ENCODE measurements at regions not wholly inside any gene's neighbourhood (a gene's known extent, or its start where the extent isn't known, plus 50 kb on each side); places are given as distances from the start of the nearest gene placed in this dataset.

DNA sequence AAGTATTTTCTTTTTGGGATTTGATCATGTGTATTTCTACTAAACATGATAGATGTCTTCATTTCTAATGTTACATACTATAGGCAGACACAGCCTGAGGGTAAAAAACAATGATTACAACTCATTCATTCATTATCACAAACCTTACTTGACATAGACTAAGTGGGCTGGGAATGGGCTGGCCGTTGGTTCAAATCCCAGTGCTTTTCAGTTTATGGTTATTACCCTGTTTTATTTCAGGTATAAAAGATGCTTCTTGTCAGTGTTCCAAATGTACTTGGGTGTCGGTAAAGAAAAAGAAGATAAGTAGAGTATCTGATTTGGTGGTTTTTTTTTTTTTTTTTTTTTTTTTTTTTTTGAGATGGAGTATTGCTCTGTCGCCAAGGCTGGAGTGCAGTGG is 149.7 kb upstream of the ZFHX3 start:
- Histone ChIP-seq H3K9me2 (replicated peaks; ENCODE audit: low read length) (no peaks in the 10 kb centered on the region), H3K4me1 (ENCODE audit: insufficient read depth, low read length) (no peaks in the 10 kb centered on the region), H3K4me2 (ENCODE audit: low read length) (no peak overlapping the region), H3K27me3 (ENCODE audit: low read length) (no peaks in the 10 kb centered on the region), H3K4me3 (ENCODE audit: low read length) (no peak overlapping the region), H3K79me2 (ENCODE audit: low read length) (no peaks in the 10 kb centered on the region), H2AFZ (ENCODE audit: low read length) (no peak overlapping the region), H3K36me3 (ENCODE audit: low read depth, low read length) (no peaks in the 10 kb centered on the region), H3K9ac (ENCODE audit: low read length) (no peak overlapping the region), H4K20me1 (ENCODE audit: low read length) (no peaks in the 10 kb centered on the region), H3F3A (ENCODE audit: low read length, unreplicated experiment) (no peaks in the 10 kb centered on the region), H3K9me3 (ENCODE audit: low read length) (no peaks in the 10 kb centered on the region), H3K27ac (ENCODE audit: low read length) (no peak overlapping the region)
- no TSS peak for BruUV-seq (replicated peaks)
- POLR2A ChIA-PET (ENCODE audit: unreplicated experiment): no interaction called here
- DNase-seq: no peak
- TF ChIP-seq, protein P1, sequence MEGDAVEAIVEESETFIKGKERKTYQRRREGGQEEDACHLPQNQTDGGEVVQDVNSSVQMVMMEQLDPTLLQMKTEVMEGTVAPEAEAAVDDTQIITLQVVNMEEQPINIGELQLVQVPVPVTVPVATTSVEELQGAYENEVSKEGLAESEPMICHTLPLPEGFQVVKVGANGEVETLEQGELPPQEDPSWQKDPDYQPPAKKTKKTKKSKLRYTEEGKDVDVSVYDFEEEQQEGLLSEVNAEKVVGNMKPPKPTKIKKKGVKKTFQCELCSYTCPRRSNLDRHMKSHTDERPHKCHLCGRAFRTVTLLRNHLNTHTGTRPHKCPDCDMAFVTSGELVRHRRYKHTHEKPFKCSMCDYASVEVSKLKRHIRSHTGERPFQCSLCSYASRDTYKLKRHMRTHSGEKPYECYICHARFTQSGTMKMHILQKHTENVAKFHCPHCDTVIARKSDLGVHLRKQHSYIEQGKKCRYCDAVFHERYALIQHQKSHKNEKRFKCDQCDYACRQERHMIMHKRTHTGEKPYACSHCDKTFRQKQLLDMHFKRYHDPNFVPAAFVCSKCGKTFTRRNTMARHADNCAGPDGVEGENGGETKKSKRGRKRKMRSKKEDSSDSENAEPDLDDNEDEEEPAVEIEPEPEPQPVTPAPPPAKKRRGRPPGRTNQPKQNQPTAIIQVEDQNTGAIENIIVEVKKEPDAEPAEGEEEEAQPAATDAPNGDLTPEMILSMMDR (conservative IDR thresholded peaks at IDR 0.05; ENCODE audit: low read depth, low read length): no peak
- no peak for TF ChIP-seq EZH2 (IDR thresholded peaks at IDR 0.05; ENCODE audit: low read length, unreplicated experiment)
- intact Hi-C loops (cut with micrococcal nuclease): loop anchor here (2.0 to 5.0 kb wide), 2 partner anchors 150 to 695 kb away; partner anchors contain the start of gene ZFHX3
- no peak for ATAC-seq
- CTCF ChIA-PET: no interaction called here

DNA sequence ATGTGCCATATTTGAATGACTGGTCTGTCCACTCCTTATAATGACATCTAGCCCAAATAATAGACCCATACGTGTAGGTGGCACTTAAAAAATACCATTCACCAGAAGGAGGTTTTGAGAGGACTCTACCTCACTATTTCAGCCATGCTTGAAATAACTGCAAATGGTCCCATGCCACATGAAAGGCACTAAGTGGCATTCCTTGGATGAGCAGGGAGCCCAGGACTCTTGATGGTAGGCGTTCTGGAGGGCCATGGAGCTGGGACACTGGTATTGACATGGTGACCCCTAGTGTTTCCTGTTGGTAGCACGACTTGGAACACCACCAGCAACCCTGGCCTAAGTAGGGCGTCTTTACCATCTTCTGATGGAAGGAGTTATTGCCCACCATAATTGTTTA is 148.7 kb upstream of the ZFHX3 start:
- Histone ChIP-seq H3K9me2 (replicated peaks; ENCODE audit: low read length) (no peaks in the 10 kb centered on the region), H2AFZ (ENCODE audit: low read length) (no peak overlapping the region), H3K4me1 (ENCODE audit: insufficient read depth, low read length) (no peaks in the 10 kb centered on the region), H3K9me3 (ENCODE audit: low read length) (no peaks in the 10 kb centered on the region), H3K79me2 (ENCODE audit: low read length) (no peaks in the 10 kb centered on the region), H3K9ac (ENCODE audit: low read length) (no peak overlapping the region), H3K27ac (ENCODE audit: low read length) (no peak overlapping the region), H3F3A (ENCODE audit: low read length, unreplicated experiment) (no peaks in the 10 kb centered on the region), H3K4me3 (ENCODE audit: low read length) (no peak overlapping the region), H3K36me3 (ENCODE audit: low read depth, low read length) (no peaks in the 10 kb centered on the region), H3K4me2 (ENCODE audit: low read length) (no peak overlapping the region), H3K27me3 (ENCODE audit: low read length) (no peaks in the 10 kb centered on the region), H4K20me1 (ENCODE audit: low read length) (no peaks in the 10 kb centered on the region)
- ChIA-PET POLR2A (ENCODE audit: unreplicated experiment) (no interaction called here), CTCF (interaction anchor here (0.6 to 1.3 kb wide), 3 partner anchors 101 to 364 kb away, joined by 4 to 8 read pairs (median 5); no protein-coding TSS in a partner anchor)
- ATAC-seq (peak; percentile 70), DNase-seq (peak; percentile 68)
- no TSS peak for BruUV-seq (replicated peaks)
- TF ChIP-seq EZH2 (IDR thresholded peaks at IDR 0.05; ENCODE audit: low read length, unreplicated experiment): no peak
- TF ChIP-seq, protein P1 (conservative IDR thresholded peaks at IDR 0.05; ENCODE audit: low read depth, low read length): peak; percentile 69
- no peak for TF ChIP-seq EZH2phosphoT487 (IDR thresholded peaks at IDR 0.05; ENCODE audit: borderline replicate concordance, low read length)
- intact Hi-C loops (cut with micrococcal nuclease): loop anchor here (1.0 to 5.0 kb wide), 3 partner anchors 149 to 694 kb away; partner anchors contain the start of gene ZFHX3

DNA sequence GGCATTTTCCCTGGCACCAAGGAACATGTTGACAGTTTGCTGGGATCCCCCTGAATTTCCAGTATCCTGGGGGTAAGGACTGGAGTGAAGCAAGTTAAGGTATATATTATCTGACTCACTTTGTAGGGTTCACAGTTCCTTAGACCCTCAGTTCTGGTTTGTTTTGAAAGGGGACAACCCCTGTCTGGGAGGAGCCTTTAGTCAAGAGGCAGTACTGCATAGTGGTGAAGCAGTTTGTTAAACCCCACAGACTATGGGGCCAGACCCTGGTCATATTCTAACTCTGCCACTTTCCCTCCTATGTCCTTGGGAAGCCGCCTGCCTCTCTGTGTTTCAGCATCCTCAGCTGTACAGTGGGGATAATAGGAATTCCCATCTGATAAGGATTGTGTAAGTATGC is 145.5 kb upstream of the ZFHX3 start:
- Histone ChIP-seq H4K20me1 (ENCODE audit: low read length) (no peaks in the 10 kb centered on the region), H3K27ac (ENCODE audit: low read length) (no peak overlapping the region), H3K4me1 (ENCODE audit: insufficient read depth, low read length) (no peaks in the 10 kb centered on the region), H3K79me2 (ENCODE audit: low read length) (no peaks in the 10 kb centered on the region), H3K4me2 (ENCODE audit: low read length) (no peak overlapping the region), H3K27me3 (ENCODE audit: low read length) (no peaks in the 10 kb centered on the region), H3K9me3 (ENCODE audit: low read length) (no peaks in the 10 kb centered on the region), H3K9ac (ENCODE audit: low read length) (no peak overlapping the region), H3K4me3 (ENCODE audit: low read length) (no peak overlapping the region), H3K9me2 (replicated peaks; ENCODE audit: low read length) (no peaks in the 10 kb centered on the region), H3F3A (ENCODE audit: low read length, unreplicated experiment) (no peaks in the 10 kb centered on the region), H2AFZ (ENCODE audit: low read length) (no peak overlapping the region), H3K36me3 (ENCODE audit: low read depth, low read length) (no peaks in the 10 kb centered on the region)
- intact Hi-C loops (cut with micrococcal nuclease): no loop called here
- no TSS peak for BruUV-seq (replicated peaks)
- ChIA-PET POLR2A (ENCODE audit: unreplicated experiment) (no interaction called here), CTCF (no interaction called here)
- no peak for TF ChIP-seq EZH2 (IDR thresholded peaks at IDR 0.05; ENCODE audit: low read length, unreplicated experiment)
- no peak for TF ChIP-seq EZH2phosphoT487 (IDR thresholded peaks at IDR 0.05; ENCODE audit: borderline replicate concordance, low read length)
- TF ChIP-seq, protein P1 (conservative IDR thresholded peaks at IDR 0.05; ENCODE audit: low read depth, low read length): no peak
- DNase-seq: no peak
- ATAC-seq: no peak

All from PC-3 (cell line).